ENCODE measurements at regions not wholly inside any gene's neighbourhood (a gene's known extent, or its start where the extent isn't known, plus 50 kb on each side); places are given as distances from the start of the nearest gene placed in this dataset.

DNA sequence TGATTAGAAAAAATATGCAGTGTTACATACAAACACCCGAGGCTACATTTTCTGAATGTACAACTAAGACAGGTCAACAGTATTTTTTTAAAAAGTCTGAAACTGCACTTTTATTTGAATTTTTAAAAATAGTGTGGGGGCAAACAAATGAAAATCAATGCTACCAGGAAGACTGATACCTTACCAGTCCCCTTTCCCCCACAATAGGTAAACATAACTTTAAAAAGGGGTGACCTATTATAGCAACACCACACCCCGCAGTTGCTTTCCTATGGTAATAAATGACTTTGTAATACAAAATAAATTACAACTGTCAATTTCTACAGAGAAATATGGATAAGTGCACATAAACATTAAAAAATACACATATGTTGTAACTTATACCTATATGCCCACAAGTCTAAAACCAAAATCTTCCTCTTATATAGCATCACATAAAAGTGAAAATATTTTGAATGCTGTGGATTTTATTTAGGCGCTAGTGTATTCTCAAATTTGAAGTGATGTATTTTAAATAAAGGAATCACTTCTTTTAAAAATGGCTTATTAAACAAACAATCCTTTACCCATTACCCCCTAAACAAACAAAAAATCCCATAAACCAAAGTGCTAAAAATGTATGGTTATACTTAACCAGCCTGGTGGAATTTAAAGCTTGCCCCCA, 63.1 kb downstream of the KCNRG start:
- TF ChIP-seq, protein P1, sequence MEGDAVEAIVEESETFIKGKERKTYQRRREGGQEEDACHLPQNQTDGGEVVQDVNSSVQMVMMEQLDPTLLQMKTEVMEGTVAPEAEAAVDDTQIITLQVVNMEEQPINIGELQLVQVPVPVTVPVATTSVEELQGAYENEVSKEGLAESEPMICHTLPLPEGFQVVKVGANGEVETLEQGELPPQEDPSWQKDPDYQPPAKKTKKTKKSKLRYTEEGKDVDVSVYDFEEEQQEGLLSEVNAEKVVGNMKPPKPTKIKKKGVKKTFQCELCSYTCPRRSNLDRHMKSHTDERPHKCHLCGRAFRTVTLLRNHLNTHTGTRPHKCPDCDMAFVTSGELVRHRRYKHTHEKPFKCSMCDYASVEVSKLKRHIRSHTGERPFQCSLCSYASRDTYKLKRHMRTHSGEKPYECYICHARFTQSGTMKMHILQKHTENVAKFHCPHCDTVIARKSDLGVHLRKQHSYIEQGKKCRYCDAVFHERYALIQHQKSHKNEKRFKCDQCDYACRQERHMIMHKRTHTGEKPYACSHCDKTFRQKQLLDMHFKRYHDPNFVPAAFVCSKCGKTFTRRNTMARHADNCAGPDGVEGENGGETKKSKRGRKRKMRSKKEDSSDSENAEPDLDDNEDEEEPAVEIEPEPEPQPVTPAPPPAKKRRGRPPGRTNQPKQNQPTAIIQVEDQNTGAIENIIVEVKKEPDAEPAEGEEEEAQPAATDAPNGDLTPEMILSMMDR (IDR thresholded peaks at IDR 0.05; ENCODE audit: low read depth, low read length), result no peak
- DNase-seq (ENCODE audit: low read depth, low spot score), result no peak
- peak overlapping the region; percentile 86 for H3K4me3 ChIP-seq (ENCODE audit: low read depth, low read length)
- in situ Hi-C loops (cut with HindIII; ENCODE audit: low sequenced_read_pairs), result no loop called here

DNA sequence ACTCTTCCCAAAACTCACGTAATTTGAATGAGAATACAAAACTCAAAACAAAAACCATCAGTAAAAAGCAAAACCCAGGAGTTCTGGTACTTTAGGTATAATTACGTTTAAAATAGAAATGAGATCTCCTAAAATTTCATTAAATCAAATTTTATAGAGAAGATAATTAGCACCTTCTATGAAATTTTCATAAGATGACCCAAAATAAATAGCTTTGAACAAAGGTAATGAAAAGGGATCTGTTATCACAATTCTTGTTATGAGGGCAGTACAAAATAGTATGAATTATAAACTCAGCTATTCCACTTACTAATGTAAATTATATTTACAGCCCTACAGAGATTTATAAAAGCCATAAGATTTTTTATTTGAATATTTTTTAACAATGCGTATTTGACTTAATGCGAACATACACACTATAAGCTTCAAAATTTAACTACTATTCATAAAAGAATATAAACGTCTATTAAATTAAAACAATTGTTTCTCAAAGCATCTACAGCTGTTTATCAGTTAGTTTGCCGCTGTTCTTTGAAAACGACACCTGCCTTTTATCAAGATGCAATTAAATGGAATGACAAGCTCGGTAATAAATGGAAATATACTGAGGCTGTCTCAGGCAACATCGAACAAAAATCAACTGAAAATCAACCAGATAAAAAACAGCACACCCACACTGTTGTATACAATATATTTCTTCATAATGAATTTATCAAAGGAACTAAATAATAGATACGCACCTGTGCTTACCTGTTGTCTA, 63.8 kb downstream of the KCNRG start:
- H3K4me3 ChIP-seq (ENCODE audit: low read depth, low read length), result peak overlapping the region; percentile 86
- TF ChIP-seq, protein P1 (IDR thresholded peaks at IDR 0.05; ENCODE audit: low read depth, low read length), result no peak
- DNase-seq (ENCODE audit: low read depth, low spot score), result peak; percentile 43
- in situ Hi-C loops (cut with HindIII; ENCODE audit: low sequenced_read_pairs), result no loop called here

DNA sequence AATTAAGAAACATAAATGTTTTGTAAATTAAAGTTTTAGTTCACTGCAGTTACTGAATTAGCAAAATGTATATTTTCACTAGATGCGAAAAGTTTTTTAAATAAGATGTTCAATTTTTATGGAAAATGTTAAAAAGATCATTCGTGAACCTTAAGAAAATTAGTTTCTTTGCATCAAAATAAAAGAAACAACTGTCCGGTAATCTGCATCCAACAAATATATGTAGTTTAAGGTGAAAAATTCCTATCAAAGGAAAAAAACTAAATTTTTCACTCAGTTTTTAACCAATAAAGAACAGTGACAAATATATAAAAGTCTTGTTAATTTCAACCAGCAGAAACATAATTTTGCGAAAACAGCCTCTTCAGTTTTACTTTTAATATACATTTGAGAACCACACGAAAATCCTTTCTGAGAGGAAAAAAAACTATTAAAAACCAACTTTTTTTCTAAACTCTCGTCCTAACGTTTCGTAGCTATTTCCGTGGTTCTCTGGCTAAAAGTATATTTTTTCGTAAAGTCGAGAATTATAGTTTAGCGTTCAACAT, 64.5 kb downstream of the KCNRG start:
- peak; percentile 26 for DNase-seq (ENCODE audit: low read depth, low spot score)
- H3K4me3 ChIP-seq (ENCODE audit: low read depth, low read length), result peak overlapping the region; percentile 86
- in situ Hi-C loops (cut with HindIII; ENCODE audit: low sequenced_read_pairs), result no loop called here
- TF ChIP-seq, protein P1 (IDR thresholded peaks at IDR 0.05; ENCODE audit: low read depth, low read length), result no peak

DNA sequence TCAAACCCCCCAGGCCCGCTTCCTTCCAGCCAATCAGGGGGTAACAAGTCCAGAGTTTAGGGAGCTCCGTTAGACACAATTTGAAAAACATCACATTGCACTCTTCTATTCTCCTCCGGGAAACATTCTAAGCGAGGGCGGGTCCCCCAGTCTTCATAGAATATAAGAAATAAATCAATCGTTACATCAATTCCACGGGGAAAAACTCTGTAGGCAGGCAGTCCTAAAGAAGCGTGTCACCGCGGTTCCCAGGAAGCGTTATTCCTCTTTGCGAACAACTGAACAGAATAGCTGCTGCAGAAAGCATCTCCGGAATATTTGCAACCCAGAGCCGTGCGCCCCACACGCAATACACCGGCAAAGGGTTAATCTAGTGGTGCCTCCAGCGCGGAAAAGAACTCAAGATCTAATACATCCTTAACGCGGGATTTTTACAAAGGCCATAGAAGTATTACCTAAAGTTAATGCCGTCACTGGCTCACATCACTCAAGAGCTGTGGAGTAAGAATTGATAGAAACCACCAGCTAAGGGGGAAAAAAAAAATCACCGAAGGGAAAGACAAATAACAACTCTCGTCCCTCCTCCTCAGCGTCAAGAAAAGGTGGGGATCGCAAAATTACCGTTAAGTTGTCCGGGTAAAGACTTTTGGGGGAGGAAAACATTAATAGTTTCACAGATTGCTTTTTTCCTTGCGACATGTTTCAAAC, 65.1 kb downstream of the KCNRG start:
- TF ChIP-seq, protein P1 (IDR thresholded peaks at IDR 0.05; ENCODE audit: low read depth, low read length), result no peak
- DNase-seq (ENCODE audit: low read depth, low spot score), result peak; percentile 63
- in situ Hi-C loops (cut with HindIII; ENCODE audit: low sequenced_read_pairs), result no loop called here
- peak overlapping the region; percentile 86 for H3K4me3 ChIP-seq (ENCODE audit: low read depth, low read length)

DNA sequence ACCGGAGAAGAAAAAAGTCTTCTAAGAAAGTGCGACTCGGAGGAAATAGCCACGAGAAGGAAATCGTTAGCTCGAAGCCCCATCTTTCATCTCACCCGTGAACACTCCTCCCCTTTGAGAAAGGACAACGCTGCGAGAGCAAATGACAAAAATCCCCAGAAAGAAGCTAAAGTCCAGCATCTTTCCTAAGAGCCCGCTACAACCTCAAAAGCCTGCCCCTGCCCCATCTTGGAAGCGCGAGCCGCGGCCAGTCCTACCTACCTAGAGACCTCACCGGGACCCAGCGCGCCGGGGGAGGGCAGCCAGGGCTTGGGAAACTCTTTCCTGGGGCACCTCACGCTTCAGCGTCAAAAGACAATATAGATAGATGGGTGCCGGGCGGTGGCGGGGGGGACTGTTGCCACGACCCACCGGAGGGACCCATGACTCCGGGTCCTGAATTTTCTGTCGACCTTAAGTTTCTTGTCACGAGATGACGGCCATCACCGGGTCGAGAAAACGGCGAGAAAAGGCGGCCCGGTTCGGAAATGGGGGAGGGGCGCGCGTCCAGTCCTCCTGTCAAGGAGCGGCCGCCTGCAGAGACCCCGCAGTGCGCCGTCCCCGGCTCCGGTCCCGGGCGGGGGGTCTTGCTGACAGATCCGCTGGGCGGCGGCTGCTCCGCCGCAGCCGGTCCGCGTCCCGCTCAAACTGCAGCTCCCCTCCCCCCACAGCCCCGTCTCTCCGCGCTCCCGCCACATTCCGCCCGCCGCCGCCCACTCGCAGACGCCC, 65.9 kb downstream of the KCNRG start:
- TF ChIP-seq, protein P1 (IDR thresholded peaks at IDR 0.05; ENCODE audit: low read depth, low read length), result no peak
- in situ Hi-C loops (cut with HindIII; ENCODE audit: low sequenced_read_pairs), result no loop called here
- H3K4me3 ChIP-seq (ENCODE audit: low read depth, low read length), result peak overlapping the region; percentile 86
- peak; percentile 54 for DNase-seq (ENCODE audit: low read depth, low spot score)

All from astrocyte of the spinal cord (primary cell).